PC-3 (cell line): ENCODE measurements at regions not wholly inside any gene's neighbourhood (a gene's known extent, or its start where the extent isn't known, plus 50 kb on each side); places are given as distances from the start of the nearest gene placed in this dataset.
"Not testable (repeated sequence)": the region's sequence is repeated elsewhere in the genome, so short reads cannot be mapped to it uniquely, and the experiment has no call there.

Source experiments
- ATAC-seq: fragments of 200-7000 bp; cut with Tn5 transposase; 2 replicates; pipeline ENCODE4 v1.9.1; 2020; ENCODE audit warnings: mild to moderate bottlenecking, moderate library complexity
- BruUV-seq: library from RNA; stranded (reverse); fragments of 400-500 nt; replicated peaks from 2 replicates; lab custom pipeline; 2021; lab: Mats Ljungman, UMichigan
- CTCF ChIA-PET: fragments of 300-600 bp; sonication (Branson Sonifier 250); formaldehyde crosslinking; loops from one replicate; lab custom pipeline; 2022; ENCODE audit warnings: antibody characterized with exemption; lab: Charles Lee
- POLR2A ChIA-PET: fragments of 300-600 bp; sonication (Branson Sonifier 250); formaldehyde crosslinking; loops from one replicate; lab custom pipeline; 2022; ENCODE audit warnings: antibody characterized with exemption; ENCODE audit not compliant: unreplicated experiment; lab: Charles Lee
- DNase-seq: peaks from one replicate; pipeline ENCODE4 v3.0.0-alpha.2; 2015
- H2AFZ ChIP-seq: fragments of 300-600 bp; sonication (generic); 2 replicates; pipeline ENCODE4 v1.6.0; 2016; ENCODE audit warnings: antibody characterized with exemption, low read length
- H3F3A ChIP-seq: fragments of 300-600 bp; sonication (generic); one replicate; pipeline ENCODE4 v1.6.0; 2017; ENCODE audit warnings: antibody characterized with exemption, low read length, control low read depth, mild to moderate bottlenecking; ENCODE audit not compliant: unreplicated experiment
- H3K27ac ChIP-seq: fragments of 300-600 bp; sonication (generic); 2 replicates; pipeline ENCODE4 v1.5.1; 2016; ENCODE audit warnings: mild to moderate bottlenecking, low read length
- H3K27me3 ChIP-seq: fragments of 300-600 bp; sonication (generic); 2 replicates; pipeline ENCODE4 v1.6.1; 2016; ENCODE audit warnings: low read length, mixed read lengths
- H3K36me3 ChIP-seq: fragments of 300-600 bp; sonication (generic); 2 replicates; pipeline ENCODE4 v1.6.1; 2016; ENCODE audit warnings: low read depth, mixed run types, low read length, mixed read lengths
- H3K4me1 ChIP-seq: fragments of 300-600 bp; sonication (generic); 2 replicates; pipeline ENCODE4 v1.5.1; 2016; ENCODE audit warnings: low read length; ENCODE audit not compliant: insufficient read depth
- H3K4me2 ChIP-seq: fragments of 300-600 bp; sonication (generic); 2 replicates; pipeline ENCODE4 v1.6.0; 2016; ENCODE audit warnings: low read length
- H3K4me3 ChIP-seq: fragments of 300-600 bp; sonication (generic); 2 replicates; pipeline ENCODE4 v1.5.1; 2016; ENCODE audit warnings: mild to moderate bottlenecking, low read length, mixed read lengths
- H3K79me2 ChIP-seq: fragments of 300-600 bp; sonication (generic); 2 replicates; pipeline ENCODE4 v1.6.1; 2017; ENCODE audit warnings: low read length, mixed read lengths
- H3K9ac ChIP-seq: fragments of 300-600 bp; sonication (generic); 2 replicates; pipeline ENCODE4 v1.6.0; 2016; ENCODE audit warnings: mild to moderate bottlenecking, low read length
- H3K9me2 ChIP-seq: fragments of 300-600 bp; sonication (generic); replicated peaks from 2 replicates; pipeline ENCODE4 v1.6.1; 2016; ENCODE audit warnings: mixed run types, low read length, mixed read lengths
- H3K9me3 ChIP-seq: fragments of 300-600 bp; sonication (generic); 2 replicates; pipeline ENCODE4 v1.6.1; 2016; ENCODE audit warnings: low read length, mixed read lengths
- H4K20me1 ChIP-seq: fragments of 300-600 bp; sonication (generic); 2 replicates; pipeline ENCODE4 v1.6.1; 2016; ENCODE audit warnings: low read length, mixed read lengths
- CTCF ChIP-seq: fragments of 300-600 bp; sonication (generic); conservative IDR thresholded peaks from 2 replicates; pipeline ENCODE4 v1.5.1; 2017; ENCODE audit warnings: antibody characterized with exemption, low read depth, mild to moderate bottlenecking, low read length
- EZH2 ChIP-seq: fragments of 300-600 bp; sonication (generic); IDR thresholded peaks from one replicate; pipeline ENCODE4 v1.6.1; 2017; ENCODE audit warnings: antibody characterized with exemption, mild to moderate bottlenecking, low read length; ENCODE audit not compliant: unreplicated experiment
- EZH2phosphoT487 ChIP-seq: fragments of 300-600 bp; sonication (generic); IDR thresholded peaks from 2 replicates; pipeline ENCODE4 v1.6.1; 2018; ENCODE audit warnings: mild to moderate bottlenecking, antibody characterized with exemption, low read length, borderline replicate concordance
- intact Hi-C: fragments of 100-400 bp; cut with micrococcal nuclease; formaldehyde crosslinking; loops from 2 replicates; pipeline ENCODE4 v1.9.0; 2023

GRCh38 chrX:130507015-130507414 is 105.2 kb downstream of the RBMX2 start:
- no peaks in the 10 kb centered on the region for H3K4me1 ChIP-seq
- no peak overlapping the region for H3K4me3 ChIP-seq
- H2AFZ ChIP-seq = no peak overlapping the region
- no peaks in the 10 kb centered on the region for H3K9me2 ChIP-seq
- H3F3A ChIP-seq = no peaks in the 10 kb centered on the region
- ATAC-seq = no peak
- BruUV-seq = no TSS peak
- POLR2A ChIA-PET = interaction anchor here (0.6 kb wide), 1 partner anchor 28 kb away, joined by 3 read pairs; no protein-coding TSS in a partner anchor
- H3K9ac ChIP-seq = no peak overlapping the region
- H3K79me2 ChIP-seq = no peaks in the 10 kb centered on the region
- H3K27me3 ChIP-seq = peaks cover 9% of the 10 kb centered on the region; the same call in 1 of the 2 replicates
- H3K36me3 ChIP-seq = no peaks in the 10 kb centered on the region
- CTCF ChIA-PET = no interaction called here
- H4K20me1 ChIP-seq = no peaks in the 10 kb centered on the region
- TF ChIP-seq EZH2phosphoT487 = no peak
- no peak for TF ChIP-seq EZH2
- TF ChIP-seq CTCF = no peak
- no peaks in the 10 kb centered on the region for H3K9me3 ChIP-seq
- H3K4me2 ChIP-seq = no peak overlapping the region
- no peak for DNase-seq
- intact Hi-C loops = no loop called here
- H3K27ac ChIP-seq = no peak overlapping the region

GRCh38 chrX:130512534-130512933 is 110.7 kb downstream of the RBMX2 start:
- H3K9me3 ChIP-seq, ATAC-seq, H3K4me1 ChIP-seq, CTCF ChIA-PET, H3K27ac ChIP-seq, H3K9ac ChIP-seq, H3K4me3 ChIP-seq, POLR2A ChIA-PET, BruUV-seq, intact Hi-C loops, H3K36me3 ChIP-seq, H2AFZ ChIP-seq, DNase-seq, H3K9me2 ChIP-seq, H4K20me1 ChIP-seq, H3F3A ChIP-seq, H3K4me2 ChIP-seq, H3K79me2 ChIP-seq: not testable (repeated sequence)
- H3K27me3 ChIP-seq = 0 out of 2 replicates have a peak, but pooled peaks cover 14% of the 10 kb centered on the region

GRCh38 chrX:130516123-130516522 is 114.3 kb downstream of the RBMX2 start:
- Histone ChIP-seq H3K27me3 (0 out of 2 replicates have a peak, but pooled peaks cover 9% of the 10 kb centered on the region), H3K4me3 (no peak overlapping the region), H3K9me2 (no peaks in the 10 kb centered on the region), H4K20me1 (no peaks in the 10 kb centered on the region), H3K9ac (no peak overlapping the region), H3K79me2 (no peaks in the 10 kb centered on the region), H3F3A (no peaks in the 10 kb centered on the region), H3K9me3 (no peaks in the 10 kb centered on the region), H3K4me1 (no peaks in the 10 kb centered on the region), H3K4me2 (no peak overlapping the region), H3K36me3 (no peaks in the 10 kb centered on the region), H2AFZ (no peak overlapping the region), H3K27ac (no peak overlapping the region)
- DNase-seq (no peak), ATAC-seq (no peak)
- ChIA-PET POLR2A (interaction anchor here (0.7 kb wide), 1 partner anchor 1415 kb away, joined by 4 read pairs; no protein-coding TSS in a partner anchor), CTCF (no interaction called here)
- TF ChIP-seq CTCF (no peak), EZH2phosphoT487 (no peak), EZH2 (no peak)
- no TSS peak for BruUV-seq
- intact Hi-C loops = no loop called here
